GM13977 (cell line): ENCODE measurements at regions not wholly inside any gene's neighbourhood (a gene's known extent, or its start where the extent isn't known, plus 50 kb on each side); places are given as distances from the start of the nearest gene placed in this dataset.

ENCODE experiments used
- DNase-seq: peaks from one replicate; pipeline ENCODE4 v3.0.0; 2012; ENCODE audit warnings: low spot score
- CTCF ChIP-seq: IDR thresholded peaks from 2 replicates; pipeline ENCODE4 v1.5.1; 2012; ENCODE audit warnings: mild to moderate bottlenecking, control low read depth; ENCODE audit not compliant: insufficient read depth; ENCODE audit errors: extremely low read depth, missing control alignments
- in situ Hi-C: fragments of 300-500 bp; cut with MboI; formaldehyde crosslinking; loops from one replicate; pipeline ENCODE4 v1.12.0; 2022; ENCODE audit warnings: low sequenced_read_pairs, low pct_unique_long_range_greater_than_20kb, mixed read lengths, inconsistent platforms; ENCODE audit not compliant: unreplicated experiment

- no peak for TF ChIP-seq CTCF
- in situ Hi-C loops = no loop called here
- no peak for DNase-seq
Measured at GRCh38 chr15:39273717-39274411, 307.0 kb upstream of the THBS1 start.

DNA sequence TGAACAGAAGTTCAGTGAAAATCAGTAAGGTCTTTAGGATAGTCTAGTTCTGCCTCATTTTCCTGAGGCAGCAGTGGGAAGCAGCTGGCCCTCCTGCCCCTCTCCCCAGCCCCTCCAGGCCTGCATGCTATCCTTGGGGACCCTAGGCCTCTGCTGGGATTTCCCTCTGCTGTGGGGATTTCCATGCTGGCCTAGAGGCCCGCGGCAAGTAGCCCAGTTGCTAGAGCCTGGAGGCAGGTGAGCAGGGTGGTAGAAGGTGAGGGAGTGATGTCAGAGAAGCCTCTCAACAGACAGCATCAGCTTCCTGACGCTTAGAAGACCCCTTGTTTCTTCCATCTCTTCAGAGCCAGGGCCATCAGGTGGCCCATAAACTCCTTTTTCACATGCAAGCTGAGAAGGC is 305.8 kb upstream of the THBS1 start:
- peak; percentile 10 for DNase-seq
- TF ChIP-seq CTCF = no peak
- in situ Hi-C loops = no loop called here

GRCh38 chr15:39279311-39279710 is 301.6 kb upstream of the THBS1 start:
- TF ChIP-seq CTCF = no peak
- no peak for DNase-seq
- in situ Hi-C loops = no loop called here

DNA sequence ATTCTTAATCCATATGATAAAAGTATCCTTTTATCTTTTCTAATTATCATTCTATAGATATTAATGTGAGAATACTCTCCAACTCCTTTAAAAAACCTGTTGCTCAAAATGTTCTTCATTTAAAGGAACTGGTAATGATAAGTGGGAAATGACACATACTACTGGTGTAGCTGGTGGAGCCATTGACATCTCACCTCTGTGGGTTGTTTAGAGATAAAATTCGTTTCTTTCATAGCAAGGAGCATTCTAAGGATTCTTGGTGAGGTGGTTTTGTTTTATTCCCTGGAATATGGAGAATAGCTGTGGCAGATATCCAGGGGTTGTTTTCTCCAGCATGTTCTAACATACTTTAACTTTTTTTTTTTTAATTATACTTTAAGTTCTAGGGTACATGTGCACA is 299.8 kb upstream of the THBS1 start:
- DNase-seq = no peak
- in situ Hi-C loops = no loop called here
- TF ChIP-seq CTCF = no peak

DNA sequence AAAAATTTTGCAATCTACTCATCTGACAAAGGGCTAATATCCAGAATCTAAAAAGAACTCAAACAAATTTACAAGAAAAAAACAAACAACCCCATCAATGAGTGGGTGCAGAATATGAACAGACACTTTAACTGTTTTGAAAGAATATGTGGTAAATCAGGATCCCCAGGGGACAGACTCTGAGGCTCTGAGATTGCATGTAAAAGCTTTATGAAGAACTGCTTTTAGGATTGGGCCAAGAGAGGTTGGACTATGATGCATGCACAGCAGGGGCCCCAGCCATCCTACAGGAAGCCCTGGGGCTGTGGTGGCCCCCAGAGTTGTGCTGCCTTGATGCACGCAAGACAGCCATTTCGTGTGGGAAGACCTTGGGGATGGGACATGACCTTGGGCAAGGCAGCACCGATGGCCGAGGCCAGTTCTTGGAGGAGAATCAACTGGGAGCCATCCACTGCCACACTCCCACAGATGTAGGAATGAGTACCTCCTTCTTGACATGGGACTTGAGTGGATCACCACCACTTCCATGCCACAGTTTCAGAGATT is 298.1 kb upstream of the THBS1 start:
- in situ Hi-C loops = no loop called here
- no peak for DNase-seq
- TF ChIP-seq CTCF = no peak

GRCh38 chr15:39283531-39283930 is 297.3 kb upstream of the THBS1 start:
- DNase-seq = no peak
- in situ Hi-C loops = no loop called here
- TF ChIP-seq CTCF = no peak
